ENCODE measurements at regions not wholly inside any gene's neighbourhood (a gene's known extent, or its start where the extent isn't known, plus 50 kb on each side); places are given as distances from the start of the nearest gene placed in this dataset.

DNA sequence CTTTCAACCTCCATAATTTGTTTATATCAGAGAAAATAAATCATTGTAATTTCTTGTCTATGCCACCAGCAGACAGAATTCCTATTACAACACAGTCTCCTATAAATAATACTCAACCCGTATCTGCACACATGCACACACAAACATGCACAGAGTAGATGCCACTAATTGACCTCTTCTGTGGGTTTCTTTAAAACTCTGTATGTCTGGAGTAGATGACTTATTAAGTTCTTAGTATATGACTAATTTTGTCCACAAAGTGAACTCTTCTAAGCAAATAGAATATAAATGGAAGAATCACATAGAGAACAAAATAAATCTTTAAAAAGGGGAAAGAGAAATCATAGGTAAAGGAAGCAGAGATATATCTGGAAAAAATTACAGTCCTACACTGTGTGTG, 452.3 kb downstream of the MTRR start:
- TF ChIP-seq POLR2A (IDR thresholded peaks at IDR 0.05) (no peak), CTCF (IDR thresholded peaks at IDR 0.05) (no peak)

All from heart left ventricle (tissue), 13 donors.